Subcutaneous abdominal adipose tissue (tissue), 5 donors: ENCODE measurements at regions not wholly inside any gene's neighbourhood (a gene's known extent, or its start where the extent isn't known, plus 50 kb on each side); places are given as distances from the start of the nearest gene placed in this dataset.
"Not testable (repeated sequence)": the region's sequence is repeated elsewhere in the genome, so short reads cannot be mapped to it uniquely, and the experiment has no call there.

Experiments used
- H3K27ac ChIP-seq: one replicate; pipeline ENCODE4 v1.7.0; 2013; ENCODE audit warnings: low read depth, mild to moderate bottlenecking, inconsistent platforms, low read length, moderate library complexity
- H3K27me3 ChIP-seq, 5 donors: one replicate each; pipeline ENCODE4 v1.7.0; 2013; ENCODE audit warnings: low read length in 5 of 5, inconsistent platforms in 1 of 5; ENCODE audit not compliant: control insufficient read depth in 5 of 5, insufficient read depth in 4 of 5
- H3K36me3 ChIP-seq, 5 donors: one replicate each; pipeline ENCODE4 v1.7.0; 2013; ENCODE audit warnings: low read length in 5 of 5; ENCODE audit not compliant: control insufficient read depth in 5 of 5, insufficient read depth in 5 of 5
- H3K4me1 ChIP-seq, 5 donors: one replicate each; pipeline ENCODE4 v1.7.0; 2013; ENCODE audit warnings: low read length in 5 of 5, mild to moderate bottlenecking in 3 of 5, moderate library complexity in 1 of 5; ENCODE audit not compliant: control insufficient read depth in 5 of 5, insufficient read depth in 5 of 5
- H3K4me3 ChIP-seq, 5 donors: one replicate each; pipeline ENCODE4 v1.7.0; 2013; ENCODE audit warnings: low read length in 5 of 5, low read depth in 1 of 5
- H3K9ac ChIP-seq, 5 donors: one replicate each; pipeline ENCODE4 v1.7.0; 2013; ENCODE audit warnings: low read length in 5 of 5, mild to moderate bottlenecking in 4 of 5, moderate library complexity in 3 of 5
- H3K9me3 ChIP-seq, 5 donors: one replicate each; pipeline ENCODE4 v1.7.0; 2013; ENCODE audit warnings: low read length in 5 of 5; ENCODE audit not compliant: control insufficient read depth in 5 of 5
- donor health status: healthy.
- donor health status: healthy.
- donor health status: healthy.
- donor health status: healthy.
- donor health status: healthy.

- Histone ChIP-seq H3K9ac (no peak overlapping the region), H3K4me1 (peaks cover 0 to 3% (median 0%) of the 10 kb centered on the region in 5 donors), H3K27me3 (no peaks in the 10 kb centered on the region), H3K36me3 (no peaks in the 10 kb centered on the region), H3K27ac (no peak overlapping the region), H3K9me3 (no peaks in the 10 kb centered on the region), H3K4me3 (no peak overlapping the region)
These were observed 74.2 kb upstream of the N4BP1 start for GRCh38 chr16:48684148-48684547.

GRCh38 chr16:48682971-48683370, 73.0 kb upstream of the N4BP1 start:
- no peaks in the 10 kb centered on the region for H3K27me3 ChIP-seq
- H3K4me1 ChIP-seq = peaks cover 0 to 3% (median 0%) of the 10 kb centered on the region in 5 donors
- H3K9me3 ChIP-seq = no peaks in the 10 kb centered on the region
- no peak overlapping the region for H3K27ac ChIP-seq
- no peaks in the 10 kb centered on the region for H3K36me3 ChIP-seq
- H3K9ac ChIP-seq = no peak overlapping the region
- no peak overlapping the region for H3K4me3 ChIP-seq

GRCh38 chr16:48681520-48681919, 71.5 kb upstream of the N4BP1 start:
- no peak overlapping the region for H3K4me3 ChIP-seq
- H3K36me3 ChIP-seq = no peaks in the 10 kb centered on the region
- H3K9me3 ChIP-seq = no peaks in the 10 kb centered on the region
- H3K27ac ChIP-seq = no peak overlapping the region
- no peaks in the 10 kb centered on the region for H3K27me3 ChIP-seq
- H3K4me1 ChIP-seq = peaks cover 0 to 3% (median 0%) of the 10 kb centered on the region in 5 donors
- H3K9ac ChIP-seq = no peak overlapping the region

- H3K27me3 ChIP-seq = no peaks in the 10 kb centered on the region
- H3K27ac ChIP-seq = no peak overlapping the region
- peaks cover 0 to 3% (median 0%) of the 10 kb centered on the region in 5 donors for H3K4me1 ChIP-seq
- no peaks in the 10 kb centered on the region for H3K9me3 ChIP-seq
- no peaks in the 10 kb centered on the region for H3K36me3 ChIP-seq
- no peak overlapping the region for H3K9ac ChIP-seq
- no peak overlapping the region for H3K4me3 ChIP-seq
These were observed 70.9 kb upstream of the N4BP1 start for GRCh38 chr16:48680881-48681280.

GRCh38 chr16:48676836-48677235, 66.9 kb upstream of the N4BP1 start:
- Histone ChIP-seq H3K9ac (no peak overlapping the region), H3K9me3 (peaks cover 0 to 4% (median 0%) of the 10 kb centered on the region in 5 donors), H3K27ac (no peak overlapping the region), H3K4me1 (no peaks in the 10 kb centered on the region), H3K36me3 (no peaks in the 10 kb centered on the region), H3K4me3 (no peak overlapping the region), H3K27me3 (no peaks in the 10 kb centered on the region)

- H3K4me1 ChIP-seq, H3K27ac ChIP-seq, H3K9me3 ChIP-seq, H3K36me3 ChIP-seq, H3K9ac ChIP-seq, H3K4me3 ChIP-seq, H3K27me3 ChIP-seq: not testable (repeated sequence)
These were observed 58.2 kb upstream of the N4BP1 start for GRCh38 chr16:48668184-48668583.

GRCh38 chr16:48659940-48660339, 50.0 kb upstream of the N4BP1 start:
- H3K4me3 ChIP-seq = peak overlapping the region in 1 of 5 donors; percentile 6
- H3K27ac ChIP-seq = no peak overlapping the region
- H3K27me3 ChIP-seq = no peaks in the 10 kb centered on the region
- H3K36me3 ChIP-seq = no peaks in the 10 kb centered on the region
- peaks cover 2 to 26% (median 16%) of the 10 kb centered on the region in 5 donors for H3K9me3 ChIP-seq
- H3K9ac ChIP-seq = no peak overlapping the region
- H3K4me1 ChIP-seq = no peaks in the 10 kb centered on the region
